Adrenal gland (tissue), 9 donors: ENCODE measurements at regions not wholly inside any gene's neighbourhood (a gene's known extent, or its start where the extent isn't known, plus 50 kb on each side); places are given as distances from the start of the nearest gene placed in this dataset.

Experiments used
- DNase-seq, 7 donors: peaks; one replicate each; pipeline ENCODE4 v3.0.0-alpha.2; 2019 to 2020
- H3K27ac ChIP-seq, 5 donors: fragments of 200-600 bp; sonication (generic) in 4 of 5; 1 replicate in 3 of 5; 2 replicates in 2 of 5; pipeline versions ENCODE4 v1.5.1 to v1.8.0; 2016 to 2020; ENCODE audit warnings: mild to moderate bottlenecking in 1 of 5
- H3K27me3 ChIP-seq: fragments of 200-600 bp; 2 replicates; pipeline ENCODE4 v1.8.0; 2021
- H3K36me3 ChIP-seq, 2 donors: fragments of 200-600 bp; replicated peaks in 1 of 2; 1 replicate in 1 of 2; 2 replicates in 1 of 2; pipeline versions ENCODE4 v1.5.1 to v1.8.0; 2018 to 2022
- H3K4me1 ChIP-seq, 2 donors: fragments of 200-600 bp; replicated peaks in 1 of 2; 1 replicate in 1 of 2; 2 replicates in 1 of 2; pipeline versions ENCODE4 v1.5.1 to v1.8.0; 2018 to 2021
- H3K4me3 ChIP-seq, 4 donors: fragments of 200-600 bp; sonication (generic) in 3 of 4; one replicate each; pipeline ENCODE4 v1.5.1; 2016 to 2018
- H3K9me3 ChIP-seq, 3 donors: fragments of 200-600 bp; sonication (generic) in 1 of 3; replicated peaks in 1 of 3; 1 replicate in 2 of 3; 2 replicates in 1 of 3; pipeline versions ENCODE4 v1.5.1 to v1.8.0; 2016 to 2021
- CTCF ChIP-seq, 6 experiments: fragments of 450-650 bp in 4 of 6; fragments of 200-600 bp in 2 of 6; sonication (generic) in 1 of 6; IDR thresholded peaks; 1 replicate in 5 of 6; 2 replicates in 1 of 6; pipeline versions ENCODE4 v1.5.1 to v1.8.0; 2016 to 2021; ENCODE audit warnings: antibody characterized with exemption in 6 of 6, mild to moderate bottlenecking in 2 of 6, moderate library complexity in 1 of 6
- POLR2A ChIP-seq, 2 donors: fragments of 450-650 bp; IDR thresholded peaks; one replicate each; pipeline ENCODE4 v1.6.1; 2017; ENCODE audit warnings: antibody characterized with exemption in 2 of 2, mild to moderate bottlenecking in 2 of 2, moderate library complexity in 1 of 2
- WGBS, 4 donors: extraction: QIAGEN DNeasy Blood & Tissue Kit in 2 of 4; methylation state at CpG; one replicate each; pipeline versions ENCODE4 v1.1.5 to v1.1.7; 2013 to 2017; 5-methylcytosine and 5-hydroxymethylcytosine counted together
- intact Hi-C, 2 donors: fragments of 100-400 bp; cut with DNase I; formaldehyde crosslinking; loops; one replicate each; pipeline versions ENCODE4 v1.14.1 to v1.15.0; 2022 to 2023
- donor health status: healthy with polysubstance abuse.
- donor health status: Bipolar disorder and iron deficiency.
- donor health status: DM: yes; HTN: yes; CAD: no.
- donor health status: DM: no; HTN: no; CAD: no.
- donor health status: DM: no; HTN: no; CAD: no.

GRCh38 chr16:6643080-6643686 lies 689.5 kb upstream of the RBFOX1 start:
- H3K27me3 ChIP-seq: peaks cover 7% of the 10 kb centered on the region
- no peaks in the 10 kb centered on the region for H3K9me3 ChIP-seq
- intact Hi-C loops: no loop called here
- no peaks in the 10 kb centered on the region for H3K4me1 ChIP-seq
- TF ChIP-seq POLR2A (IDR thresholded peaks at IDR 0.05) (no peak), CTCF (IDR thresholded peaks at IDR 0.05) (peak; percentile 74 to 93 (median 86))
- no peak overlapping the region for H3K27ac ChIP-seq
- DNase-seq: peak; percentile 27 to 83 (median 58)
- 21 to 28% (median 24%) methylated on average over 5 of the region's 5 CpGs for WGBS, 4 donors
- no peaks in the 10 kb centered on the region for H3K36me3 ChIP-seq
- no peak overlapping the region for H3K4me3 ChIP-seq

GRCh38 chr16:6642271-6642670 lies 690.4 kb upstream of the RBFOX1 start:
- intact Hi-C loops: no loop called here
- H3K4me1 ChIP-seq: no peaks in the 10 kb centered on the region
- DNase-seq: no peak
- no peaks in the 10 kb centered on the region for H3K36me3 ChIP-seq
- no peak overlapping the region for H3K27ac ChIP-seq
- 49 to 66% (median 58%) methylated on average over 9 of the region's 9 CpGs for WGBS, 4 donors
- H3K9me3 ChIP-seq: no peaks in the 10 kb centered on the region
- TF ChIP-seq CTCF (IDR thresholded peaks at IDR 0.05): no peak
- TF ChIP-seq POLR2A (IDR thresholded peaks at IDR 0.05): no peak
- H3K4me3 ChIP-seq: no peak overlapping the region
- peaks cover 7% of the 10 kb centered on the region for H3K27me3 ChIP-seq

GRCh38 chr16:6641091-6641490 lies 691.6 kb upstream of the RBFOX1 start:
- intact Hi-C loops: no loop called here
- H3K27ac ChIP-seq: no peak overlapping the region
- no peak for DNase-seq
- H3K27me3 ChIP-seq: peaks cover 7% of the 10 kb centered on the region
- TF ChIP-seq CTCF (IDR thresholded peaks at IDR 0.05): no peak
- no peak for TF ChIP-seq POLR2A (IDR thresholded peaks at IDR 0.05)
- no peaks in the 10 kb centered on the region for H3K36me3 ChIP-seq
- 56 to 75% (median 72%) methylated on average over 10 of the region's 10 CpGs for WGBS, 4 donors
- no peak overlapping the region for H3K4me3 ChIP-seq
- no peaks in the 10 kb centered on the region for H3K9me3 ChIP-seq
- no peaks in the 10 kb centered on the region for H3K4me1 ChIP-seq

GRCh38 chr16:6636457-6636856 lies 696.2 kb upstream of the RBFOX1 start:
- no peak for TF ChIP-seq CTCF (IDR thresholded peaks at IDR 0.05)
- TF ChIP-seq POLR2A (IDR thresholded peaks at IDR 0.05): no peak
- intact Hi-C loops: no loop called here
- H3K27ac ChIP-seq: no peak overlapping the region
- 91 to 96% (median 92%) methylated on average over 4 of the region's 4 CpGs for WGBS, 4 donors
- H3K4me3 ChIP-seq: no peak overlapping the region
- no peaks in the 10 kb centered on the region for H3K9me3 ChIP-seq
- H3K36me3 ChIP-seq: no peaks in the 10 kb centered on the region
- peaks cover 0 to 2% of the 10 kb centered on the region in 2 donors for H3K4me1 ChIP-seq
- no peak for DNase-seq
- H3K27me3 ChIP-seq: no peaks in the 10 kb centered on the region
